GM12878 (cell line): ENCODE measurements at regions not wholly inside any gene's neighbourhood (a gene's known extent, or its start where the extent isn't known, plus 50 kb on each side); places are given as distances from the start of the nearest gene placed in this dataset.

Experiments
- ATAC-seq: fragments of 200-7000 bp; cut with Tn5 transposase; 3 replicates; pipeline ENCODE4 v1.9.1; 2020; ENCODE audit warnings: mild to moderate bottlenecking, moderate library complexity
- BruUV-seq: library from RNA; stranded (reverse); fragments of 400-500 nt; replicated peaks from 2 replicates; lab custom pipeline; 2021; lab: Mats Ljungman, UMichigan
- CTCF ChIA-PET: fragments of 300-600 bp; sonication (Branson Sonifier 250); formaldehyde crosslinking; extraction: SDS; loops from one replicate; lab custom pipeline; 2021; ENCODE audit warnings: inconsistent platforms; lab: Yijun Ruan, JAX
- POLR2A ChIA-PET: fragments of 350-600 bp; formaldehyde crosslinking; extraction: SDS; loops from one replicate; lab custom pipeline; 2021; ENCODE audit warnings: inconsistent platforms; lab: Charles Lee
- RAD21 ChIA-PET: fragments of 300-600 bp; sonication (Branson Sonifier 250); formaldehyde crosslinking; loops from one replicate; lab custom pipeline; 2023; ENCODE audit warnings: antibody characterized with exemption; ENCODE audit not compliant: unreplicated experiment; lab: Charles Lee
- SMC1A ChIA-PET: fragments of 300-600 bp; sonication (Branson Sonifier 250); formaldehyde crosslinking; loops from one replicate; lab custom pipeline; 2023; ENCODE audit not compliant: unreplicated experiment, uncharacterized antibody; lab: Charles Lee
- DNase-seq: peaks from one replicate; pipeline ENCODE4 v3.0.0-alpha.2; 2011; ENCODE audit warnings: low read depth, low spot score
- FAIRE-seq: peaks from 3 replicates; lab custom pipeline; 2011; peaks lifted over from hg19 to GRCh38; lab: Jason Lieb, UNC
- H2AFZ ChIP-seq: 2 replicates; pipeline ENCODE4 v1.6.0; 2011; ENCODE audit warnings: low read depth, low read length, control low read depth; ENCODE audit not compliant: control insufficient read depth
- H3K27ac ChIP-seq: 2 replicates; pipeline ENCODE4 v1.5.1; 2011; ENCODE audit warnings: control low read depth; ENCODE audit not compliant: control insufficient read depth, insufficient read depth
- H3K27me3 ChIP-seq, 2 experiments: replicated peaks in 1 of 2; 2 replicates each; pipeline versions ENCODE4 v1.6.0 to v1.6.1; 2011; ENCODE audit warnings: low read length in 1 of 2; ENCODE audit not compliant: control insufficient read depth in 2 of 2, insufficient read depth in 2 of 2
- H3K36me3 ChIP-seq, 2 experiments: 2 replicates each; pipeline ENCODE4 v1.5.1; 2011; ENCODE audit warnings: low read length in 1 of 2; ENCODE audit not compliant: control insufficient read depth in 2 of 2, insufficient read depth in 2 of 2
- H3K4me1 ChIP-seq: 2 replicates; pipeline ENCODE4 v1.6.1; 2011; ENCODE audit warnings: mild to moderate bottlenecking, low read length, moderate library complexity, mixed read lengths; ENCODE audit not compliant: control insufficient read depth, insufficient read depth
- H3K4me2 ChIP-seq: 2 replicates; pipeline ENCODE4 v1.6.0; 2011; ENCODE audit warnings: control low read depth; ENCODE audit not compliant: control insufficient read depth, insufficient read depth
- H3K4me3 ChIP-seq: fragments of 200-600 bp; sonication (generic); 2 replicates; pipeline ENCODE4 v1.5.1; 2016
- H3K79me2 ChIP-seq: 2 replicates; pipeline ENCODE4 v1.6.0; 2011; ENCODE audit warnings: low read length; ENCODE audit not compliant: control insufficient read depth, insufficient read depth
- H3K9ac ChIP-seq: 2 replicates; pipeline ENCODE4 v1.8.0; 2011; ENCODE audit warnings: low read length, control low read depth, mixed read lengths; ENCODE audit not compliant: control insufficient read depth, insufficient read depth
- H3K9me3 ChIP-seq: replicated peaks from 3 replicates; pipeline ENCODE4 v1.5.1; 2011; ENCODE audit warnings: mild to moderate bottlenecking, low read length; ENCODE audit not compliant: control insufficient read depth, insufficient read depth
- H4K20me1 ChIP-seq: 2 replicates; pipeline ENCODE4 v1.6.0; 2011; ENCODE audit not compliant: control insufficient read depth, insufficient read depth
- ATF7 ChIP-seq: fragments of 450-650 bp; IDR thresholded peaks from 2 replicates; pipeline ENCODE4 v1.6.1; 2016; ENCODE audit warnings: low read depth, mild to moderate bottlenecking
- EED ChIP-seq: sonication (generic); IDR thresholded peaks from 2 replicates; pipeline ENCODE4 v1.6.1; 2016; ENCODE audit warnings: antibody characterized with exemption, low read depth
- EGR1 ChIP-seq, 2 experiments: IDR thresholded peaks; 1 replicate in 1 of 2; 2 replicates in 1 of 2; pipeline ENCODE4 v1.6.1; 2011 to 2012; ENCODE audit warnings: low read depth in 2 of 2, low read length in 2 of 2, borderline replicate concordance in 1 of 2, mild to moderate bottlenecking in 1 of 2, moderate library complexity in 1 of 2
- FOXM1 ChIP-seq: IDR thresholded peaks from 2 replicates; pipeline ENCODE4 v1.6.1; 2012; ENCODE audit warnings: low read depth, mild to moderate bottlenecking, inconsistent platforms, low read length, moderate library complexity
- KLF5 ChIP-seq: fragments of 450-650 bp; IDR thresholded peaks from 2 replicates; pipeline ENCODE4 v1.6.1; 2014; ENCODE audit warnings: mild to moderate bottlenecking; ENCODE audit not compliant: partially characterized antibody
- NFYA ChIP-seq: IDR thresholded peaks from 2 replicates; pipeline ENCODE4 v1.6.1; 2011; ENCODE audit warnings: low read depth, mild to moderate bottlenecking, low read length, improper control_type of control experiment, borderline replicate concordance
- PAX5 ChIP-seq: IDR thresholded peaks from 2 replicates; pipeline ENCODE4 v1.6.1; 2011; ENCODE audit warnings: low read depth, low read length, borderline replicate concordance
- PAX8 ChIP-seq: fragments of 450-650 bp; IDR thresholded peaks from 2 replicates; pipeline ENCODE4 v1.6.1; 2017; ENCODE audit warnings: mild to moderate bottlenecking, moderate library complexity
- TAF1 ChIP-seq: IDR thresholded peaks from 2 replicates; pipeline ENCODE4 v1.6.1; 2011; ENCODE audit warnings: mild to moderate bottlenecking, low read depth, low read length, borderline replicate concordance
- TCF3 ChIP-seq: IDR thresholded peaks from 2 replicates; pipeline ENCODE4 v1.6.1; 2012; ENCODE audit warnings: low read depth, mild to moderate bottlenecking, low read length, borderline replicate concordance; ENCODE audit not compliant: insufficient read depth
- YY1 ChIP-seq: IDR thresholded peaks from 2 replicates; pipeline ENCODE4 v1.6.1; 2011; ENCODE audit warnings: low read depth, mild to moderate bottlenecking, low read length
- ZNF217 ChIP-seq: fragments of 450-650 bp; IDR thresholded peaks from 2 replicates; pipeline ENCODE4 v1.6.1; 2017; ENCODE audit warnings: antibody characterized with exemption, mild to moderate bottlenecking
- WGBS: methylation state at CpG from one replicate; pipeline ENCODE4 v1.1.6; 2016; ENCODE audit warnings: low lambda C conversion rate; ENCODE audit not compliant: insufficient replicate concordance, insufficient coverage; ENCODE audit errors: missing lambda C conversion rate; 5-methylcytosine and 5-hydroxymethylcytosine counted together
- in situ Hi-C: fragments of 300-500 bp; cut with MboI; formaldehyde crosslinking; loops from 9 replicates; pipeline ENCODE4 v1.14.3; 2018; ENCODE audit warnings: mixed read lengths
- intact Hi-C: fragments of 100-400 bp; cut with micrococcal nuclease; formaldehyde crosslinking; loops from one replicate; pipeline ENCODE4 v1.14.2; 2022; ENCODE audit not compliant: unreplicated experiment
- TF ChIP-seq, protein P1 (sequence below): IDR thresholded peaks from 2 replicates; pipeline ENCODE4 v1.6.1; 2012; ENCODE audit warnings: mild to moderate bottlenecking, low read depth, low read length
- TF ChIP-seq, protein P2 (sequence below): fragments of 450-650 bp; IDR thresholded peaks from 2 replicates; pipeline ENCODE4 v1.6.1; 2016; ENCODE audit warnings: mild to moderate bottlenecking, moderate library complexity, borderline replicate concordance
- TF ChIP-seq, protein P3 (sequence below): IDR thresholded peaks from 2 replicates; pipeline ENCODE4 v1.6.1; 2011; ENCODE audit warnings: borderline replicate concordance, low read depth, mild to moderate bottlenecking, moderate library complexity, mixed read lengths, low read length; ENCODE audit not compliant: insufficient read depth; ENCODE audit errors: extremely low read length
- TF ChIP-seq, protein P4 (sequence below): fragments of 450-650 bp; IDR thresholded peaks from 2 replicates; pipeline ENCODE4 v1.6.1; 2014; ENCODE audit warnings: mild to moderate bottlenecking

DNA sequence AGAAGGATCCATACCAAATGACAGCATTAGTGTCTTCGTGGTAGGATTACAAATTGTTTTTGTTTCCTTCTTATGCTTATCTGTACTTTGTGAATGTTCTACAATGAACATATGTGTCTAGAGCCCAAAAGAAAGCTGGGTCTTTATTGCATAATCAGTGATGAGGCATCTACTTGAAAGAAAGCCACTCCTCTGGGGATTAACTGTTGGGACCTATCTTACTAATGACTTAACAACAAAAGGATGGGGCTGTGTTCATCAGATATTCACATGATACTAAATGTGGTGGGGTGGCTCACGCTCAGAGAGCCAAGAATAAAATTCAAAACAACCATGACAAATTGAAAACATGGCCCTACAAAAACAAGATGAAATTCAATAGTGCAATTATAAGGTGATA is 160.2 kb downstream of the RGS9 start:
- Histone ChIP-seq H4K20me1 (no peaks in the 10 kb centered on the region), H3K36me3 (no peaks in the 10 kb centered on the region), H3K9ac (no peak overlapping the region), H3K4me3 (no peak overlapping the region), H3K4me2 (no peak overlapping the region), H3K27ac (no peak overlapping the region), H3K79me2 (no peaks in the 10 kb centered on the region), H3K9me3 (no peaks in the 10 kb centered on the region), H3K27me3 (no peaks in the 10 kb centered on the region), H2AFZ (no peak overlapping the region), H3K4me1 (no peaks in the 10 kb centered on the region)
- SMC1A ChIA-PET = no interaction called here
- CTCF ChIA-PET = interaction anchor here (8.1 kb wide), 1 partner anchor 868 kb away, joined by 76 read pairs; no protein-coding TSS in a partner anchor
- in situ Hi-C loops = loop anchor here (5.0 to 25.0 kb wide), 2 partner anchors 255 to 690 kb away; no protein-coding TSS in a partner anchor
- RAD21 ChIA-PET = interaction anchor here (0.7 kb wide), 1 partner anchor 896 kb away, joined by 3 read pairs; no protein-coding TSS in a partner anchor
- intact Hi-C loops = no loop called here
- no peak for FAIRE-seq
- POLR2A ChIA-PET = no interaction called here
- 2% methylated on average over 2 of the region's 2 CpGs for WGBS
- no TSS peak for BruUV-seq
- DNase-seq = no peak
- ATAC-seq = no peak
- TF ChIP-seq, protein P1, sequence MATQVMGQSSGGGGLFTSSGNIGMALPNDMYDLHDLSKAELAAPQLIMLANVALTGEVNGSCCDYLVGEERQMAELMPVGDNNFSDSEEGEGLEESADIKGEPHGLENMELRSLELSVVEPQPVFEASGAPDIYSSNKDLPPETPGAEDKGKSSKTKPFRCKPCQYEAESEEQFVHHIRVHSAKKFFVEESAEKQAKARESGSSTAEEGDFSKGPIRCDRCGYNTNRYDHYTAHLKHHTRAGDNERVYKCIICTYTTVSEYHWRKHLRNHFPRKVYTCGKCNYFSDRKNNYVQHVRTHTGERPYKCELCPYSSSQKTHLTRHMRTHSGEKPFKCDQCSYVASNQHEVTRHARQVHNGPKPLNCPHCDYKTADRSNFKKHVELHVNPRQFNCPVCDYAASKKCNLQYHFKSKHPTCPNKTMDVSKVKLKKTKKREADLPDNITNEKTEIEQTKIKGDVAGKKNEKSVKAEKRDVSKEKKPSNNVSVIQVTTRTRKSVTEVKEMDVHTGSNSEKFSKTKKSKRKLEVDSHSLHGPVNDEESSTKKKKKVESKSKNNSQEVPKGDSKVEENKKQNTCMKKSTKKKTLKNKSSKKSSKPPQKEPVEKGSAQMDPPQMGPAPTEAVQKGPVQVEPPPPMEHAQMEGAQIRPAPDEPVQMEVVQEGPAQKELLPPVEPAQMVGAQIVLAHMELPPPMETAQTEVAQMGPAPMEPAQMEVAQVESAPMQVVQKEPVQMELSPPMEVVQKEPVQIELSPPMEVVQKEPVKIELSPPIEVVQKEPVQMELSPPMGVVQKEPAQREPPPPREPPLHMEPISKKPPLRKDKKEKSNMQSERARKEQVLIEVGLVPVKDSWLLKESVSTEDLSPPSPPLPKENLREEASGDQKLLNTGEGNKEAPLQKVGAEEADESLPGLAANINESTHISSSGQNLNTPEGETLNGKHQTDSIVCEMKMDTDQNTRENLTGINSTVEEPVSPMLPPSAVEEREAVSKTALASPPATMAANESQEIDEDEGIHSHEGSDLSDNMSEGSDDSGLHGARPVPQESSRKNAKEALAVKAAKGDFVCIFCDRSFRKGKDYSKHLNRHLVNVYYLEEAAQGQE = no peak
- TF ChIP-seq, protein P2, sequence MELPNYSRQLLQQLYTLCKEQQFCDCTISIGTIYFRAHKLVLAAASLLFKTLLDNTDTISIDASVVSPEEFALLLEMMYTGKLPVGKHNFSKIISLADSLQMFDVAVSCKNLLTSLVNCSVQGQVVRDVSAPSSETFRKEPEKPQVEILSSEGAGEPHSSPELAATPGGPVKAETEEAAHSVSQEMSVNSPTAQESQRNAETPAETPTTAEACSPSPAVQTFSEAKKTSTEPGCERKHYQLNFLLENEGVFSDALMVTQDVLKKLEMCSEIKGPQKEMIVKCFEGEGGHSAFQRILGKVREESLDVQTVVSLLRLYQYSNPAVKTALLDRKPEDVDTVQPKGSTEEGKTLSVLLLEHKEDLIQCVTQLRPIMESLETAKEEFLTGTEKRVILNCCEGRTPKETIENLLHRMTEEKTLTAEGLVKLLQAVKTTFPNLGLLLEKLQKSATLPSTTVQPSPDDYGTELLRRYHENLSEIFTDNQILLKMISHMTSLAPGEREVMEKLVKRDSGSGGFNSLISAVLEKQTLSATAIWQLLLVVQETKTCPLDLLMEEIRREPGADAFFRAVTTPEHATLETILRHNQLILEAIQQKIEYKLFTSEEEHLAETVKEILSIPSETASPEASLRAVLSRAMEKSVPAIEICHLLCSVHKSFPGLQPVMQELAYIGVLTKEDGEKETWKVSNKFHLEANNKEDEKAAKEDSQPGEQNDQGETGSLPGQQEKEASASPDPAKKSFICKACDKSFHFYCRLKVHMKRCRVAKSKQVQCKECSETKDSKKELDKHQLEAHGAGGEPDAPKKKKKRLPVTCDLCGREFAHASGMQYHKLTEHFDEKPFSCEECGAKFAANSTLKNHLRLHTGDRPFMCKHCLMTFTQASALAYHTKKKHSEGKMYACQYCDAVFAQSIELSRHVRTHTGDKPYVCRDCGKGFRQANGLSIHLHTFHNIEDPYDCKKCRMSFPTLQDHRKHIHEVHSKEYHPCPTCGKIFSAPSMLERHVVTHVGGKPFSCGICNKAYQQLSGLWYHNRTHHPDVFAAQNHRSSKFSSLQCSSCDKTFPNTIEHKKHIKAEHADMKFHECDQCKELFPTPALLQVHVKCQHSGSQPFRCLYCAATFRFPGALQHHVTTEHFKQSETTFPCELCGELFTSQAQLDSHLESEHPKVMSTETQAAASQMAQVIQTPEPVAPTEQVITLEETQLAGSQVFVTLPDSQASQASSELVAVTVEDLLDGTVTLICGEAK = no peak
- TF ChIP-seq, protein P3, sequence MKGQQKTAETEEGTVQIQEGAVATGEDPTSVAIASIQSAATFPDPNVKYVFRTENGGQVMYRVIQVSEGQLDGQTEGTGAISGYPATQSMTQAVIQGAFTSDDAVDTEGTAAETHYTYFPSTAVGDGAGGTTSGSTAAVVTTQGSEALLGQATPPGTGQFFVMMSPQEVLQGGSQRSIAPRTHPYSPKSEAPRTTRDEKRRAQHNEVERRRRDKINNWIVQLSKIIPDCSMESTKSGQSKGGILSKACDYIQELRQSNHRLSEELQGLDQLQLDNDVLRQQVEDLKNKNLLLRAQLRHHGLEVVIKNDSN = no peak
- TF ChIP-seq EGR1 (IDR thresholded peaks at IDR 0.05; ENCODE audit: borderline replicate concordance in 1 of 2, low read depth in 2 of 2, low read length in 2 of 2) (no peak), YY1 (no peak), PAX8 (no peak), ATF7 (no peak), TAF1 (no peak), NFYA (no peak), KLF5 (no peak), ZNF217 (no peak), FOXM1 (no peak), PAX5 (no peak), EED (no peak), TCF3 (no peak)
- TF ChIP-seq, protein P4, sequence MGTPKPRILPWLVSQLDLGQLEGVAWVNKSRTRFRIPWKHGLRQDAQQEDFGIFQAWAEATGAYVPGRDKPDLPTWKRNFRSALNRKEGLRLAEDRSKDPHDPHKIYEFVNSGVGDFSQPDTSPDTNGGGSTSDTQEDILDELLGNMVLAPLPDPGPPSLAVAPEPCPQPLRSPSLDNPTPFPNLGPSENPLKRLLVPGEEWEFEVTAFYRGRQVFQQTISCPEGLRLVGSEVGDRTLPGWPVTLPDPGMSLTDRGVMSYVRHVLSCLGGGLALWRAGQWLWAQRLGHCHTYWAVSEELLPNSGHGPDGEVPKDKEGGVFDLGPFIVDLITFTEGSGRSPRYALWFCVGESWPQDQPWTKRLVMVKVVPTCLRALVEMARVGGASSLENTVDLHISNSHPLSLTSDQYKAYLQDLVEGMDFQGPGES = no peak
